ENCODE measurements at regions not wholly inside any gene's neighbourhood (a gene's known extent, or its start where the extent isn't known, plus 50 kb on each side); places are given as distances from the start of the nearest gene placed in this dataset.
"Not testable (repeated sequence)": the region's sequence is repeated elsewhere in the genome, so short reads cannot be mapped to it uniquely, and the experiment has no call there.

GRCh38 chr19:14293816-14294170 is 87.5 kb upstream of the ADGRE5 start:
- not testable (repeated sequence) for TF ChIP-seq CTCF, POLR2A (IDR thresholded peaks at IDR 0.05)
